IMR-90 (cell line): ENCODE measurements at regions not wholly inside any gene's neighbourhood (a gene's known extent, or its start where the extent isn't known, plus 50 kb on each side); places are given as distances from the start of the nearest gene placed in this dataset.

Experiments
- BHLHE40 ChIP-seq: fragments of 150-350 bp; IDR thresholded peaks from 2 replicates; pipeline ENCODE4 v1.6.1; 2016; ENCODE audit warnings: mild to moderate bottlenecking, low read depth, low read length
- CEBPB ChIP-seq: IDR thresholded peaks from 2 replicates; pipeline ENCODE4 v1.6.1; 2012; ENCODE audit warnings: low read depth, low read length, improper control_type of control experiment
- CHD1 ChIP-seq: IDR thresholded peaks from 2 replicates; pipeline ENCODE4 v1.6.1; 2012; ENCODE audit warnings: low read depth, low read length, improper control_type of control experiment
- CTCF ChIP-seq: conservative IDR thresholded peaks from 2 replicates; pipeline ENCODE4 v1.5.1; 2012; ENCODE audit warnings: mild to moderate bottlenecking, low read depth, low read length, improper control_type of control experiment
- ELK1 ChIP-seq: fragments of 150-350 bp; IDR thresholded peaks from 2 replicates; pipeline ENCODE4 v1.6.1; 2016; ENCODE audit warnings: low read depth, mild to moderate bottlenecking, low read length, moderate library complexity, borderline replicate concordance
- FOS ChIP-seq: fragments of 150-350 bp; IDR thresholded peaks from 2 replicates; pipeline ENCODE4 v1.6.1; 2016; ENCODE audit warnings: low read depth, low read length
- MAFK ChIP-seq: IDR thresholded peaks from 2 replicates; pipeline ENCODE4 v1.6.1; 2012; ENCODE audit warnings: low read depth, low read length, improper control_type of control experiment
- MXI1 ChIP-seq: IDR thresholded peaks from 2 replicates; pipeline ENCODE4 v1.6.1; 2012; ENCODE audit warnings: low read depth, mild to moderate bottlenecking, low read length, moderate library complexity, borderline replicate concordance
- POLR2A ChIP-seq: IDR thresholded peaks from 2 replicates; pipeline ENCODE4 v1.6.1; 2012; ENCODE audit warnings: mild to moderate bottlenecking, low read depth, low read length
- RAD21 ChIP-seq: IDR thresholded peaks from 2 replicates; pipeline ENCODE4 v1.6.1; 2012; ENCODE audit warnings: low read length, improper control_type of control experiment
- RFX5 ChIP-seq: IDR thresholded peaks from 2 replicates; pipeline ENCODE4 v1.8.0; 2012; ENCODE audit warnings: low read depth, mild to moderate bottlenecking, low read length, moderate library complexity
- SMC3 ChIP-seq: fragments of 150-350 bp; IDR thresholded peaks from 2 replicates; pipeline ENCODE4 v1.6.1; 2016; ENCODE audit warnings: low read depth, mild to moderate bottlenecking, antibody characterized with exemption, low read length, moderate library complexity
- TF ChIP-seq, protein P1 (sequence below): fragments of 150-350 bp; IDR thresholded peaks from 2 replicates; pipeline ENCODE4 v1.6.1; 2017; ENCODE audit warnings: mild to moderate bottlenecking, antibody characterized with exemption, low read length, low read depth

GRCh38 chrX:113651306-113651705 is 810.7 kb upstream of the AMOT start:
- TF ChIP-seq POLR2A: no peak
- TF ChIP-seq CTCF: no peak
- no peak for TF ChIP-seq FOS
- no peak for TF ChIP-seq CHD1
- TF ChIP-seq, protein P1, sequence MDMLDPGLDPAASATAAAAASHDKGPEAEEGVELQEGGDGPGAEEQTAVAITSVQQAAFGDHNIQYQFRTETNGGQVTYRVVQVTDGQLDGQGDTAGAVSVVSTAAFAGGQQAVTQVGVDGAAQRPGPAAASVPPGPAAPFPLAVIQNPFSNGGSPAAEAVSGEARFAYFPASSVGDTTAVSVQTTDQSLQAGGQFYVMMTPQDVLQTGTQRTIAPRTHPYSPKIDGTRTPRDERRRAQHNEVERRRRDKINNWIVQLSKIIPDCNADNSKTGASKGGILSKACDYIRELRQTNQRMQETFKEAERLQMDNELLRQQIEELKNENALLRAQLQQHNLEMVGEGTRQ: no peak
- TF ChIP-seq RAD21: no peak
- no peak for TF ChIP-seq ELK1
- no peak for TF ChIP-seq MXI1
- no peak for TF ChIP-seq CEBPB
- TF ChIP-seq RFX5: no peak
- no peak for TF ChIP-seq BHLHE40
- TF ChIP-seq MAFK: no peak
- TF ChIP-seq SMC3: no peak
